Endothelial cell of umbilical vein (primary cell): ENCODE measurements at regions not wholly inside any gene's neighbourhood (a gene's known extent, or its start where the extent isn't known, plus 50 kb on each side); places are given as distances from the start of the nearest gene placed in this dataset.

Experiments
- BruUV-seq: library from RNA; stranded (reverse); fragments of 400-500 nt; replicated peaks from 2 replicates; lab custom pipeline; 2021; lab: Mats Ljungman, UMichigan
- CTCF ChIA-PET: fragments of 300-600, 350-600 bp; sonication (Branson Sonifier 250); formaldehyde crosslinking; loops from one replicate; lab custom pipeline; 2021; ENCODE audit warnings: antibody characterized with exemption, inconsistent platforms; lab: Charles Lee
- POLR2A ChIA-PET: fragments of 300-600, 350-600 bp; sonication (Branson Sonifier 250); formaldehyde crosslinking; loops from one replicate; lab custom pipeline; 2021; ENCODE audit warnings: antibody characterized with exemption, inconsistent platforms; lab: Charles Lee
- DNase-seq: peaks from one replicate; pipeline ENCODE4 v3.0.0-alpha.2; 2011; ENCODE audit warnings: low read depth, low spot score
- FAIRE-seq: peaks from 2 replicates; lab custom pipeline; 2011; peaks lifted over from hg19 to GRCh38; lab: Jason Lieb, UNC
- H2AFZ ChIP-seq: 2 replicates; pipeline ENCODE4 v1.6.0; 2012; ENCODE audit warnings: low read depth, low read length, control low read depth, inconsistent platforms
- H3K27ac ChIP-seq: 2 replicates; pipeline ENCODE4 v1.5.1; 2011; ENCODE audit warnings: low read depth, mild to moderate bottlenecking, control low read depth, low read length, moderate library complexity; ENCODE audit not compliant: insufficient read depth
- H3K27me3 ChIP-seq, 2 experiments: 2 replicates each; pipeline versions ENCODE4 v1.6.0 to v1.6.1; 2011; ENCODE audit warnings: low read length in 2 of 2, mixed read lengths in 1 of 2; ENCODE audit not compliant: control insufficient read depth in 2 of 2, insufficient read depth in 2 of 2
- H3K36me3 ChIP-seq, 2 experiments: 2 replicates in 1 of 2; 3 replicates in 1 of 2; pipeline ENCODE4 v1.5.1; 2011; ENCODE audit warnings: low read length in 2 of 2, mild to moderate bottlenecking in 1 of 2, moderate library complexity in 1 of 2; ENCODE audit not compliant: control insufficient read depth in 2 of 2, insufficient read depth in 2 of 2; ENCODE audit errors: extremely low read depth in 1 of 2
- H3K4me1 ChIP-seq: 3 replicates; pipeline ENCODE4 v1.5.1; 2011; ENCODE audit warnings: mild to moderate bottlenecking, low read length; ENCODE audit not compliant: control insufficient read depth, insufficient read depth; ENCODE audit errors: extremely low read depth
- H3K4me2 ChIP-seq: 2 replicates; pipeline ENCODE4 v1.6.1; 2011; ENCODE audit warnings: low read length, control low read depth, mixed read lengths; ENCODE audit not compliant: insufficient read depth
- H3K4me3 ChIP-seq, 3 experiments: fragments of 200-600 bp in 1 of 3; sonication (generic), shearing (Covaris generic) in 1 of 3; replicated peaks in 1 of 3; 2 replicates each; pipeline ENCODE4 v1.5.1; 2011 to 2016; ENCODE audit warnings: control low read depth in 3 of 3, low read length in 3 of 3, mild to moderate bottlenecking in 2 of 3, inconsistent platforms in 1 of 3, low read depth in 1 of 3, moderate library complexity in 1 of 3; ENCODE audit not compliant: insufficient read depth in 1 of 3
- H3K79me2 ChIP-seq: 2 replicates; pipeline ENCODE4 v1.6.0; 2012; ENCODE audit warnings: low read length, inconsistent platforms; ENCODE audit not compliant: control insufficient read depth, insufficient read depth
- H3K9ac ChIP-seq: replicated peaks from 2 replicates; pipeline ENCODE3; 2011; ENCODE audit warnings: low read length, control low read depth; ENCODE audit not compliant: insufficient read depth; ENCODE audit errors: extremely low read depth
- H3K9me1 ChIP-seq: replicated peaks from 3 replicates; pipeline ENCODE4 v1.6.0; 2011; ENCODE audit warnings: mild to moderate bottlenecking, low read length; ENCODE audit not compliant: control insufficient read depth, insufficient read depth; ENCODE audit errors: extremely low read depth
- H3K9me3 ChIP-seq: replicated peaks from 2 replicates; pipeline ENCODE4 v1.5.1; 2012; ENCODE audit warnings: low read length, inconsistent platforms; ENCODE audit not compliant: control insufficient read depth, insufficient read depth
- H4K20me1 ChIP-seq: replicated peaks from 2 replicates; pipeline ENCODE3; 2011; ENCODE audit warnings: mild to moderate bottlenecking, low read length; ENCODE audit not compliant: control insufficient read depth, insufficient read depth; ENCODE audit errors: extremely low read depth
- EZH2 ChIP-seq: IDR thresholded peaks from 2 replicates; pipeline ENCODE4 v1.6.1; 2012; ENCODE audit warnings: borderline replicate concordance, low read depth, mild to moderate bottlenecking, moderate library complexity, low read length, inconsistent platforms; ENCODE audit not compliant: severe bottlenecking
- FOS ChIP-seq: IDR thresholded peaks from 2 replicates; pipeline ENCODE4 v1.6.1; 2011; ENCODE audit warnings: mild to moderate bottlenecking, low read length, moderate library complexity, borderline replicate concordance; ENCODE audit not compliant: insufficient read depth
- GATA2 ChIP-seq: IDR thresholded peaks from 2 replicates; pipeline ENCODE4 v1.7.0; 2011; ENCODE audit warnings: low read depth, mild to moderate bottlenecking, moderate library complexity, mixed read lengths, low read length; ENCODE audit not compliant: insufficient read length, insufficient read depth
- JUN ChIP-seq: IDR thresholded peaks from 2 replicates; pipeline ENCODE4 v1.6.1; 2011; ENCODE audit warnings: borderline replicate concordance, low read depth; ENCODE audit not compliant: insufficient read length, insufficient read depth
- MYC ChIP-seq: IDR thresholded peaks from one replicate; pipeline ENCODE4 v1.6.1; 2011; ENCODE audit warnings: mild to moderate bottlenecking, low read depth, low read length
- POLR2A ChIP-seq: IDR thresholded peaks from 2 replicates; pipeline ENCODE4 v1.6.1; 2012; ENCODE audit warnings: low read depth, mild to moderate bottlenecking, control low read depth, low read length
- POLR2AphosphoS5 ChIP-seq: IDR thresholded peaks from 2 replicates; pipeline ENCODE4 v1.6.1; 2012; ENCODE audit warnings: low read depth, mild to moderate bottlenecking, control low read depth, low read length, moderate library complexity; ENCODE audit not compliant: insufficient read depth
- dilution Hi-C: fragments of 300-500 bp; cut with MboI; formaldehyde crosslinking; loops from one replicate; pipeline ENCODE4 v1.15.0; 2019; ENCODE audit warnings: low sequenced_read_pairs; ENCODE audit not compliant: extremely low pct_ligation_motif_present
- intact Hi-C: fragments of 100-400 bp; cut with micrococcal nuclease; formaldehyde crosslinking; loops from one replicate; pipeline ENCODE4 v1.10.0; 2022
- TF ChIP-seq, protein P1 (sequence below), 2 donors: IDR thresholded peaks; 1 replicate in 1 of 2; 2 replicates in 1 of 2; pipeline ENCODE4 v1.5.1; 2011; ENCODE audit warnings: low read length in 2 of 2, mild to moderate bottlenecking in 2 of 2, moderate library complexity in 2 of 2, control low read depth in 1 of 2, inconsistent platforms in 1 of 2, low read depth in 1 of 2; ENCODE audit not compliant: insufficient read depth in 1 of 2; ENCODE audit errors: extremely low read depth in 1 of 2
- TF ChIP-seq, protein P2 (sequence below): IDR thresholded peaks from 2 replicates; pipeline ENCODE4 v1.6.1; 2011; ENCODE audit not compliant: insufficient read depth, insufficient read length

DNA sequence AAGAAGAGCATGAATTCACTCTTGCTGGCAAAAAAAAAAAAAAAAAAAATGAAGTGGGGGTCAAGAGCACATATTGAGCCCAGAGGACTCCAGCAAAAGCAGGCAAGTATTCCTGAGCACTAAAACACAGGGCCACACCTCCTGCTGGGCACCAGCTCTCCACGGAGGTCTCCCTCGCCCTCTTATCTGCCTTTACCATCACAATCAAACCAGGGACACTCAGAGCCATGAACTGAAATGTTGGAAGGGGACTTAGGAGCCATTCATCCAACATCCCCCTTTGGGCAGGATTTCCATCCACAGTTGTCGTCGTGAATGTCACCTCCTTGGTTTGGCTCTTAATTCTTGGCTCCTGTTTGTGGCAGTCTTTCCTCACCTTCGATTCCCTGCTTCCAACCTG, 89.8 kb upstream of the GNAO1 start:
- no TSS peak for BruUV-seq
- Histone ChIP-seq H3K36me3 (no peaks in the 10 kb centered on the region), H3K27ac (no peak overlapping the region), H4K20me1 (no peaks in the 10 kb centered on the region), H3K79me2 (no peaks in the 10 kb centered on the region), H2AFZ (no peak overlapping the region), H3K9me1 (no peaks in the 10 kb centered on the region), H3K4me1 (no peaks in the 10 kb centered on the region), H3K27me3 (no peaks in the 10 kb centered on the region), H3K9ac (no peak overlapping the region), H3K4me3 (no peak overlapping the region), H3K4me2 (no peak overlapping the region), H3K9me3 (no peaks in the 10 kb centered on the region)
- dilution Hi-C loops (no loop called here), intact Hi-C loops (no loop called here)
- DNase-seq (no peak), FAIRE-seq (no peak)
- ChIA-PET CTCF (no interaction called here), POLR2A (no interaction called here)
- TF ChIP-seq JUN: no peak
- no peak for TF ChIP-seq EZH2
- TF ChIP-seq GATA2: no peak
- TF ChIP-seq POLR2A: no peak
- TF ChIP-seq, protein P1, sequence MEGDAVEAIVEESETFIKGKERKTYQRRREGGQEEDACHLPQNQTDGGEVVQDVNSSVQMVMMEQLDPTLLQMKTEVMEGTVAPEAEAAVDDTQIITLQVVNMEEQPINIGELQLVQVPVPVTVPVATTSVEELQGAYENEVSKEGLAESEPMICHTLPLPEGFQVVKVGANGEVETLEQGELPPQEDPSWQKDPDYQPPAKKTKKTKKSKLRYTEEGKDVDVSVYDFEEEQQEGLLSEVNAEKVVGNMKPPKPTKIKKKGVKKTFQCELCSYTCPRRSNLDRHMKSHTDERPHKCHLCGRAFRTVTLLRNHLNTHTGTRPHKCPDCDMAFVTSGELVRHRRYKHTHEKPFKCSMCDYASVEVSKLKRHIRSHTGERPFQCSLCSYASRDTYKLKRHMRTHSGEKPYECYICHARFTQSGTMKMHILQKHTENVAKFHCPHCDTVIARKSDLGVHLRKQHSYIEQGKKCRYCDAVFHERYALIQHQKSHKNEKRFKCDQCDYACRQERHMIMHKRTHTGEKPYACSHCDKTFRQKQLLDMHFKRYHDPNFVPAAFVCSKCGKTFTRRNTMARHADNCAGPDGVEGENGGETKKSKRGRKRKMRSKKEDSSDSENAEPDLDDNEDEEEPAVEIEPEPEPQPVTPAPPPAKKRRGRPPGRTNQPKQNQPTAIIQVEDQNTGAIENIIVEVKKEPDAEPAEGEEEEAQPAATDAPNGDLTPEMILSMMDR (IDR thresholded peaks at IDR 0.05; ENCODE audit: extremely low read depth in 1 of 2, insufficient read depth in 1 of 2, low read depth in 1 of 2, low read length in 2 of 2): no peak
- TF ChIP-seq, protein P2, sequence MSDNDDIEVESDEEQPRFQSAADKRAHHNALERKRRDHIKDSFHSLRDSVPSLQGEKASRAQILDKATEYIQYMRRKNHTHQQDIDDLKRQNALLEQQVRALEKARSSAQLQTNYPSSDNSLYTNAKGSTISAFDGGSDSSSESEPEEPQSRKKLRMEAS: no peak
- TF ChIP-seq MYC: no peak
- TF ChIP-seq FOS: no peak
- TF ChIP-seq POLR2AphosphoS5: no peak
